ENCODE measurements at regions not wholly inside any gene's neighbourhood (a gene's known extent, or its start where the extent isn't known, plus 50 kb on each side); places are given as distances from the start of the nearest gene placed in this dataset.
A peak's percentile ranks its signal among the peaks of the same experiment; 100 is the strongest.

- POLR2A ChIA-PET, result interaction anchor here (0.7 to 1.3 kb wide), 2 partner anchors 8 to 14 kb away, joined by 3 to 5 read pairs; no protein-coding TSS in a partner anchor
- ATAC-seq, result no peak
- in situ Hi-C loops (cut with MboI), result no loop called here
- FAIRE-seq, result no peak
- H3K27me3 ChIP-seq (ENCODE audit: control insufficient read depth in 2 of 2, insufficient read depth in 2 of 2, low read length in 2 of 2), result no peaks in the 10 kb centered on the region; a peak in 3 of 5 replicates
- H4K20me1 ChIP-seq (replicated peaks; ENCODE audit: control insufficient read depth, insufficient read depth, low read length), result no peaks in the 10 kb centered on the region; the same call in 1 of the 2 replicates
- no TSS peak for BruUV-seq (replicated peaks)
- H2AFZ ChIP-seq (ENCODE audit: low read depth, low read length), result no peak overlapping the region
- H3K9me3 ChIP-seq (replicated peaks; ENCODE audit: control insufficient read depth, insufficient read depth, low read depth, low read length), result no peaks in the 10 kb centered on the region
- no peaks in the 10 kb centered on the region for H3K36me3 ChIP-seq (ENCODE audit: control insufficient read depth, insufficient read depth, low read length)
- no peak overlapping the region for H3K27ac ChIP-seq (ENCODE audit: extremely low read depth, low read depth, low read length)
- H3K9ac ChIP-seq (ENCODE audit: insufficient read depth in 1 of 2, low read depth in 2 of 2, low read length in 2 of 2), result no peak overlapping the region
- H3K9me1 ChIP-seq (ENCODE audit: control insufficient read depth, insufficient read depth, low read length), result no peaks in the 10 kb centered on the region
- H3K4me3 ChIP-seq, result no peak overlapping the region
- H3K4me2 ChIP-seq (ENCODE audit: insufficient read depth, low read length), result no peak overlapping the region
- H3K4me1 ChIP-seq (replicated peaks in 1 of 2; ENCODE audit: control insufficient read depth in 2 of 2, insufficient read depth in 2 of 2, low read length in 2 of 2), result no peaks in the 10 kb centered on the region
- 6% methylated on average over 1 of the region's 1 CpG for WGBS (ENCODE audit: insufficient coverage, low coverage, missing lambda C conversion rate)
- no peaks in the 10 kb centered on the region for H3K79me2 ChIP-seq (ENCODE audit: control insufficient read depth, insufficient read depth, low read length)
- CTCF ChIA-PET (ENCODE audit: low intra/inter-chr PET ratio), result no interaction called here
- intact Hi-C loops (cut with micrococcal nuclease), result loop anchor here (10.0 kb wide), 1 partner anchor 307 kb away; no protein-coding TSS in a partner anchor
- no peak for DNase-seq (ENCODE audit: extremely low read depth in 1 of 4, low spot score in 3 of 4)
- no peak for TF ChIP-seq DLX4 (CRISPR knock-in tag; IDR thresholded peaks at IDR 0.05)
Measured at GRCh38 chr12:114167431-114167830, 201.3 kb upstream of the RBM19 start.

GRCh38 chr12:114166362-114166761 is 200.2 kb upstream of the RBM19 start:
- no peak overlapping the region for H3K27ac ChIP-seq (ENCODE audit: extremely low read depth, low read depth, low read length)
- H3K9me3 ChIP-seq (replicated peaks; ENCODE audit: control insufficient read depth, insufficient read depth, low read depth, low read length), result no peaks in the 10 kb centered on the region
- H3K27me3 ChIP-seq (ENCODE audit: control insufficient read depth in 2 of 2, insufficient read depth in 2 of 2, low read length in 2 of 2), result no peaks in the 10 kb centered on the region; a peak in 2 of 5 replicates
- H4K20me1 ChIP-seq (replicated peaks; ENCODE audit: control insufficient read depth, insufficient read depth, low read length), result no peaks in the 10 kb centered on the region
- H3K9me1 ChIP-seq (ENCODE audit: control insufficient read depth, insufficient read depth, low read length), result no peaks in the 10 kb centered on the region
- in situ Hi-C loops (cut with MboI), result no loop called here
- BruUV-seq (replicated peaks), result no TSS peak
- no peak overlapping the region for H2AFZ ChIP-seq (ENCODE audit: low read depth, low read length)
- H3K4me2 ChIP-seq (ENCODE audit: insufficient read depth, low read length), result no peak overlapping the region
- ChIA-PET POLR2A (interaction anchor here (0.7 to 1.3 kb wide), 2 partner anchors 13 to 17 kb away, joined by 3 read pairs; no protein-coding TSS in a partner anchor), CTCF (ENCODE audit: low intra/inter-chr PET ratio) (interaction anchor here (0.9 kb wide), 1 partner anchor 310 kb away, joined by 4 read pairs; no protein-coding TSS in a partner anchor)
- no peak overlapping the region for H3K9ac ChIP-seq (ENCODE audit: insufficient read depth in 1 of 2, low read depth in 2 of 2, low read length in 2 of 2)
- no peak overlapping the region for H3K4me3 ChIP-seq
- no peaks in the 10 kb centered on the region for H3K36me3 ChIP-seq (ENCODE audit: control insufficient read depth, insufficient read depth, low read length)
- no peaks in the 10 kb centered on the region for H3K79me2 ChIP-seq (ENCODE audit: control insufficient read depth, insufficient read depth, low read length)
- no peaks in the 10 kb centered on the region for H3K4me1 ChIP-seq (replicated peaks in 1 of 2; ENCODE audit: control insufficient read depth in 2 of 2, insufficient read depth in 2 of 2, low read length in 2 of 2)
- peak; percentile 68 for ATAC-seq
- intact Hi-C loops (cut with micrococcal nuclease), result loop anchor here (1.0 to 10.0 kb wide), 2 partner anchors 308 to 339 kb away; no protein-coding TSS in a partner anchor
- DNase-seq (ENCODE audit: extremely low read depth in 1 of 4, low spot score in 3 of 4), result peak; percentile 43 to 58 (median 52)
- peak; percentile 75 for FAIRE-seq
- 0% methylated on average over 7 of the region's 7 CpGs for WGBS (ENCODE audit: insufficient coverage, low coverage, missing lambda C conversion rate)
- no peak for TF ChIP-seq NR2C1 (IDR thresholded peaks at IDR 0.05)
- TF ChIP-seq NR2C1 (tag; IDR thresholded peaks at IDR 0.05), result no peak
- no peak for TF ChIP-seq EP300 (IDR thresholded peaks at IDR 0.05; ENCODE audit: low read length)
- TF ChIP-seq ZNF316 (IDR thresholded peaks at IDR 0.05), result no peak
- no peak for TF ChIP-seq NR1H2 (CRISPR knock-in tag; IDR thresholded peaks at IDR 0.05)
- TF ChIP-seq SMC3 (conservative IDR thresholded peaks at IDR 0.05; ENCODE audit: insufficient read depth, low read depth, low read length), result 0 out of 2 replicates have a peak, but pooled peaks have one; percentile 29
- TF ChIP-seq CTCFL (IDR thresholded peaks at IDR 0.05; ENCODE audit: borderline replicate concordance, insufficient read depth, low read depth, low read length, poor library complexity, severe bottlenecking), result peak; percentile 11
